K562 (cell line): ENCODE measurements at regions not wholly inside any gene's neighbourhood (a gene's known extent, or its start where the extent isn't known, plus 50 kb on each side); places are given as distances from the start of the nearest gene placed in this dataset.

Experiments
- CHD7 ChIP-seq: fragments of 200-600 bp; sonication (generic); IDR thresholded peaks from one replicate; pipeline ENCODE4 v1.6.1; 2012; ENCODE audit warnings: mild to moderate bottlenecking, low read depth, low read length, inconsistent platforms
- JUND ChIP-seq, 2 experiments: IDR thresholded peaks; 2 replicates in 1 of 2; 3 replicates in 1 of 2; pipeline ENCODE4 v1.6.1; 2011; ENCODE audit warnings: borderline replicate concordance in 2 of 2, low read depth in 2 of 2, low read length in 2 of 2, improper control_type of control experiment in 1 of 2, missing biosample characterization in 1 of 2, missing genetic modification characterization in 1 of 2, missing genetic modification reagents in 1 of 2
- MAFG ChIP-seq: fragments of 450-650 bp; conservative IDR thresholded peaks from 2 replicates; pipeline ENCODE4 v1.6.1; 2016; ENCODE audit warnings: missing genetic modification characterization, missing compliant biosample characterization
- MXI1 ChIP-seq: IDR thresholded peaks from 2 replicates; pipeline ENCODE4 v1.6.1; 2011; ENCODE audit warnings: low read depth, mild to moderate bottlenecking, improper control_type of control experiment, low read length
- NR0B1 ChIP-seq: fragments of 450-650 bp; IDR thresholded peaks from one replicate; pipeline ENCODE4 v1.6.1; 2018; ENCODE audit warnings: mild to moderate bottlenecking, moderate library complexity; ENCODE audit not compliant: partially characterized antibody
- YY1 ChIP-seq, 3 experiments: IDR thresholded peaks; 2 replicates each; pipeline ENCODE4 v1.6.1; 2011; ENCODE audit warnings: low read length in 2 of 3, mild to moderate bottlenecking in 2 of 3, moderate library complexity in 2 of 3, borderline replicate concordance in 1 of 3, control low read depth in 1 of 3, low read depth in 1 of 3; ENCODE audit not compliant: insufficient read depth in 3 of 3, insufficient replicate concordance in 2 of 3, control insufficient read depth in 1 of 3, insufficient read length in 1 of 3; ENCODE audit errors: extremely low read depth in 1 of 3
- ZNF174 ChIP-seq: fragments of 250-450 bp; sonication (Bioruptor Pico); IDR thresholded peaks from 2 replicates; pipeline ENCODE4 v1.4.0; 2020; ENCODE audit warnings: mild to moderate bottlenecking
- TF ChIP-seq, protein P1 (sequence below), 3 experiments: IDR thresholded peaks in 2 of 3; conservative IDR thresholded peaks in 1 of 3; 2 replicates each; pipeline ENCODE4 v1.5.1; 2011 to 2012; ENCODE audit warnings: low read length in 3 of 3, mild to moderate bottlenecking in 3 of 3, control low read depth in 2 of 3, improper control_type of control experiment in 1 of 3, inconsistent platforms in 1 of 3, low read depth in 1 of 3, mixed read lengths in 1 of 3, moderate library complexity in 1 of 3; ENCODE audit not compliant: insufficient read depth in 2 of 3

DNA sequence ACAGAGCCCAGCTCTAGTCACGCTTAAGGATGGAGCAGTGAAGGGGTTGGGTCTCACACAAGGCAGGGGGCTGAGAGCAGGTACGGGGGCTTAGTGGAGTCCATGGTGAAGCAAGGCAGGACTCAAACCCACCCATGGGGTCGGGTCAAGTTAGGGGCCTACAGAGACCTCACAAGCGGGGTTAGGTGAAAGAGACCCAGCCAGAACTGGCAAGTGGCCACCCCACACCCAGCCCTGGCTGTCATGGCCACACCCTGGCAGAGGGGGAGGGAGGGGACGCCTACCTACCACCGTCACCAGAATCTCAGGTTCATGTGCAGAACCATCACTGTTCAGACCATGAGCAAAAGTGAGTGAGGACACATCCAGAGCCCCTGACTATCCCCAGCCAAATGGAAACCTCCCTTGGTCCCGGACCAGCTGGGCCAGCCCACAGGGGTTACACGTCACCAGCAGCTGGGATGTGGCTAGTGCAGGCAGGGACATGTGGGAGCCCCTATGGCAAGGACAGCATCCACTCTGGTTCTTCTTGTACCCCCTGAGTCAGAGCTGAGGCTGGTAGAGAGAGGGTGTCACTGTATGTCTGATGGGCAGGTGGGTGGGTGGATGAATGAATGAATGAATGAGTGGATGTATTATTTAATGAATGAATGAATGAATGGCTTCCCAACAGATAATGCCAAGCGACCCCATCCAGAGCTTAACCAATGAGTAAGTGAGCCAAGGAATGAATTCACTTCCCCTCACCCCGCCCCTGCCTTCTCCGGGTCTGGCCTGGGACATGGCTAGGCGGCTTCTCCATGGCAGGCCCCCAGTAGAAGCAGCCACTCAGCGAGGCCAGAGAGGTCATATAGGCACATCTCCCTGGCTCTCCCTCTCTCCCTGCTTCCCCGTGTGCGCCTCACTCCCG lies 681.6 kb downstream of the TBC1D22A start:
- TF ChIP-seq, protein P1, sequence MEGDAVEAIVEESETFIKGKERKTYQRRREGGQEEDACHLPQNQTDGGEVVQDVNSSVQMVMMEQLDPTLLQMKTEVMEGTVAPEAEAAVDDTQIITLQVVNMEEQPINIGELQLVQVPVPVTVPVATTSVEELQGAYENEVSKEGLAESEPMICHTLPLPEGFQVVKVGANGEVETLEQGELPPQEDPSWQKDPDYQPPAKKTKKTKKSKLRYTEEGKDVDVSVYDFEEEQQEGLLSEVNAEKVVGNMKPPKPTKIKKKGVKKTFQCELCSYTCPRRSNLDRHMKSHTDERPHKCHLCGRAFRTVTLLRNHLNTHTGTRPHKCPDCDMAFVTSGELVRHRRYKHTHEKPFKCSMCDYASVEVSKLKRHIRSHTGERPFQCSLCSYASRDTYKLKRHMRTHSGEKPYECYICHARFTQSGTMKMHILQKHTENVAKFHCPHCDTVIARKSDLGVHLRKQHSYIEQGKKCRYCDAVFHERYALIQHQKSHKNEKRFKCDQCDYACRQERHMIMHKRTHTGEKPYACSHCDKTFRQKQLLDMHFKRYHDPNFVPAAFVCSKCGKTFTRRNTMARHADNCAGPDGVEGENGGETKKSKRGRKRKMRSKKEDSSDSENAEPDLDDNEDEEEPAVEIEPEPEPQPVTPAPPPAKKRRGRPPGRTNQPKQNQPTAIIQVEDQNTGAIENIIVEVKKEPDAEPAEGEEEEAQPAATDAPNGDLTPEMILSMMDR (IDR thresholded peaks at IDR 0.05 in 2 of 3, conservative IDR thresholded peaks at IDR 0.05 in 1 of 3; ENCODE audit: insufficient read depth in 2 of 3, low read depth in 1 of 3, low read length in 3 of 3): no peak
- no peak for TF ChIP-seq ZNF174
- no peak for TF ChIP-seq MAFG
- TF ChIP-seq JUND (IDR thresholded peaks at IDR 0.05; ENCODE audit: borderline replicate concordance, low read depth, low read length): no peak
- no peak for TF ChIP-seq JUND (tag; IDR thresholded peaks at IDR 0.05; ENCODE audit: borderline replicate concordance, low read depth, low read length)
- TF ChIP-seq YY1 (IDR thresholded peaks at IDR 0.05; ENCODE audit: borderline replicate concordance in 1 of 3, control insufficient read depth in 1 of 3, extremely low read depth in 1 of 3, insufficient read depth in 3 of 3, insufficient read length in 1 of 3, insufficient replicate concordance in 2 of 3, low read depth in 1 of 3, low read length in 2 of 3): no peak
- TF ChIP-seq CHD7: no peak
- no peak for TF ChIP-seq MXI1
- no peak for TF ChIP-seq NR0B1
